GM12878 (cell line): ENCODE measurements at regions not wholly inside any gene's neighbourhood (a gene's known extent, or its start where the extent isn't known, plus 50 kb on each side); places are given as distances from the start of the nearest gene placed in this dataset.

Source experiments
- ATAC-seq: fragments of 200-7000 bp; cut with Tn5 transposase; 3 replicates; pipeline ENCODE4 v1.9.1; 2020; ENCODE audit warnings: mild to moderate bottlenecking, moderate library complexity
- BruUV-seq: library from RNA; stranded (reverse); fragments of 400-500 nt; replicated peaks from 2 replicates; lab custom pipeline; 2021; lab: Mats Ljungman, UMichigan
- CTCF ChIA-PET: fragments of 300-600 bp; sonication (Branson Sonifier 250); formaldehyde crosslinking; extraction: SDS; loops from one replicate; lab custom pipeline; 2021; ENCODE audit warnings: inconsistent platforms; lab: Yijun Ruan, JAX
- POLR2A ChIA-PET: fragments of 350-600 bp; formaldehyde crosslinking; extraction: SDS; loops from one replicate; lab custom pipeline; 2021; ENCODE audit warnings: inconsistent platforms; lab: Charles Lee
- RAD21 ChIA-PET: fragments of 300-600 bp; sonication (Branson Sonifier 250); formaldehyde crosslinking; loops from one replicate; lab custom pipeline; 2023; ENCODE audit warnings: antibody characterized with exemption; ENCODE audit not compliant: unreplicated experiment; lab: Charles Lee
- SMC1A ChIA-PET: fragments of 300-600 bp; sonication (Branson Sonifier 250); formaldehyde crosslinking; loops from one replicate; lab custom pipeline; 2023; ENCODE audit not compliant: unreplicated experiment, uncharacterized antibody; lab: Charles Lee
- DNase-seq: peaks from one replicate; pipeline ENCODE4 v3.0.0-alpha.2; 2011; ENCODE audit warnings: low read depth, low spot score
- FAIRE-seq: peaks from 3 replicates; lab custom pipeline; 2011; peaks lifted over from hg19 to GRCh38; lab: Jason Lieb, UNC
- H2AFZ ChIP-seq: 2 replicates; pipeline ENCODE4 v1.6.0; 2011; ENCODE audit warnings: low read depth, low read length, control low read depth; ENCODE audit not compliant: control insufficient read depth
- H3K27ac ChIP-seq: 2 replicates; pipeline ENCODE4 v1.5.1; 2011; ENCODE audit warnings: control low read depth; ENCODE audit not compliant: control insufficient read depth, insufficient read depth
- H3K27me3 ChIP-seq, 2 experiments: replicated peaks in 1 of 2; 2 replicates each; pipeline versions ENCODE4 v1.6.0 to v1.6.1; 2011; ENCODE audit warnings: low read length in 1 of 2; ENCODE audit not compliant: control insufficient read depth in 2 of 2, insufficient read depth in 2 of 2
- H3K36me3 ChIP-seq, 2 experiments: 2 replicates each; pipeline ENCODE4 v1.5.1; 2011; ENCODE audit warnings: low read length in 1 of 2; ENCODE audit not compliant: control insufficient read depth in 2 of 2, insufficient read depth in 2 of 2
- H3K4me1 ChIP-seq: 2 replicates; pipeline ENCODE4 v1.6.1; 2011; ENCODE audit warnings: mild to moderate bottlenecking, low read length, moderate library complexity, mixed read lengths; ENCODE audit not compliant: control insufficient read depth, insufficient read depth
- H3K4me2 ChIP-seq: 2 replicates; pipeline ENCODE4 v1.6.0; 2011; ENCODE audit warnings: control low read depth; ENCODE audit not compliant: control insufficient read depth, insufficient read depth
- H3K4me3 ChIP-seq: fragments of 200-600 bp; sonication (generic); 2 replicates; pipeline ENCODE4 v1.5.1; 2016
- H3K79me2 ChIP-seq: 2 replicates; pipeline ENCODE4 v1.6.0; 2011; ENCODE audit warnings: low read length; ENCODE audit not compliant: control insufficient read depth, insufficient read depth
- H3K9ac ChIP-seq: 2 replicates; pipeline ENCODE4 v1.8.0; 2011; ENCODE audit warnings: low read length, control low read depth, mixed read lengths; ENCODE audit not compliant: control insufficient read depth, insufficient read depth
- H3K9me3 ChIP-seq: replicated peaks from 3 replicates; pipeline ENCODE4 v1.5.1; 2011; ENCODE audit warnings: mild to moderate bottlenecking, low read length; ENCODE audit not compliant: control insufficient read depth, insufficient read depth
- H4K20me1 ChIP-seq: 2 replicates; pipeline ENCODE4 v1.6.0; 2011; ENCODE audit not compliant: control insufficient read depth, insufficient read depth
- CTCF ChIP-seq, 3 experiments: IDR thresholded peaks in 2 of 3; conservative IDR thresholded peaks in 1 of 3; 2 replicates each; pipeline ENCODE4 v1.5.1; 2011; ENCODE audit warnings: low read depth in 3 of 3, low read length in 3 of 3, mild to moderate bottlenecking in 3 of 3, control low read depth in 2 of 3, moderate library complexity in 2 of 3, inconsistent platforms in 1 of 3, mixed read lengths in 1 of 3; ENCODE audit not compliant: control insufficient read depth in 2 of 3, insufficient read depth in 1 of 3; ENCODE audit errors: extremely low read depth in 1 of 3
- EED ChIP-seq: sonication (generic); IDR thresholded peaks from 2 replicates; pipeline ENCODE4 v1.6.1; 2016; ENCODE audit warnings: antibody characterized with exemption, low read depth
- NR2F1 ChIP-seq: fragments of 450-650 bp; conservative IDR thresholded peaks from 2 replicates; pipeline ENCODE4 v1.6.1; 2017; ENCODE audit warnings: mild to moderate bottlenecking
- PAX5 ChIP-seq: IDR thresholded peaks from 2 replicates; pipeline ENCODE4 v1.6.1; 2011; ENCODE audit warnings: low read depth, low read length, borderline replicate concordance
- RAD21 ChIP-seq: IDR thresholded peaks from 2 replicates; pipeline ENCODE4 v1.6.1; 2011; ENCODE audit warnings: mild to moderate bottlenecking, low read depth, low read length, moderate library complexity; ENCODE audit not compliant: insufficient read depth
- SMC3 ChIP-seq: IDR thresholded peaks from 2 replicates; pipeline ENCODE4 v1.6.1; 2011; ENCODE audit warnings: low read length, improper control_type of control experiment, borderline replicate concordance
- WGBS: methylation state at CpG from one replicate; pipeline ENCODE4 v1.1.6; 2016; ENCODE audit warnings: low lambda C conversion rate; ENCODE audit not compliant: insufficient replicate concordance, insufficient coverage; ENCODE audit errors: missing lambda C conversion rate; 5-methylcytosine and 5-hydroxymethylcytosine counted together
- in situ Hi-C: fragments of 300-500 bp; cut with MboI; formaldehyde crosslinking; loops from 9 replicates; pipeline ENCODE4 v1.14.3; 2018; ENCODE audit warnings: mixed read lengths
- intact Hi-C: fragments of 100-400 bp; cut with micrococcal nuclease; formaldehyde crosslinking; loops from one replicate; pipeline ENCODE4 v1.14.2; 2022; ENCODE audit not compliant: unreplicated experiment

DNA sequence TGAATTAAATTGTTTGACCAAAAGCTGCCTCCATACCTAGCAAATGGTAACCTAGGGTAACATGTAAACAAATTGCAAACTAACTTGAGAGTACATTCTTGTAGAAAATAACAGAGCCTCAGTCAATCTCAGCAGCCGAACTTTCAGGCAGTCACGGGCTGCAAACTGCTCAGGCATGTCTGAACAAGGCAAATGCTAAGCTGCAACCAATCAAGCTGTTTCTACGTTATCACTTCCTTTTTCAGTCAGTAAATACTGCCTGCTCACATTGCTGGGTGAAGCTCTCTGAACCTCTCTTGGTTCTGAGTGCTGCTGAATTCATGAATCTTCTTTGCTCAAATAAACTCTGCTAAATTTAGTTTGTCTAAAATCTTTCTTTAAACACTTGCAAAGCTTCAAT lies 1212.4 kb downstream of the SORCS1 start (continued):
- TF ChIP-seq PAX5 (peak; percentile 68; the same call in 1 of the 2 replicates), NR2F1 (no peak)

- RAD21 ChIA-PET: interaction anchor here (0.6 to 2.2 kb wide), 5 partner anchors 13 to 1030 kb away, joined by 3 to 18 read pairs (median 4); no protein-coding TSS in a partner anchor
These were observed 1214.1 kb downstream of the SORCS1 start for GRCh38 chr10:105950410-105950809.

More at GRCh38 chr10:105950410-105950809, 1214.1 kb downstream of the SORCS1 start:
- H3K79me2 ChIP-seq: no peaks in the 10 kb centered on the region
- TF ChIP-seq SMC3 (peak; percentile 75), CTCF (IDR thresholded peaks at IDR 0.05 in 2 of 3, conservative IDR thresholded peaks at IDR 0.05 in 1 of 3; ENCODE audit: control insufficient read depth in 2 of 3, extremely low read depth in 1 of 3, insufficient read depth in 1 of 3, low read depth in 3 of 3, low read length in 3 of 3) (peak; percentile 57 to 81 (median 72)), RAD21 (peak; percentile 77), EED (no peak)
- TF ChIP-seq, all 136 proteins: peak for 3
- ChIA-PET POLR2A (no interaction called here), CTCF (interaction anchor here (0.7 to 9.8 kb wide), 25 partner anchors 9 to 405 kb away, joined by 3 to 111 read pairs (median 5); no protein-coding TSS in a partner anchor), SMC1A (interaction anchor here (0.6 to 3.4 kb wide), 11 partner anchors 9 to 405 kb away, joined by 3 to 36 read pairs (median 5); no protein-coding TSS in a partner anchor)
- no peak overlapping the region for H2AFZ ChIP-seq
- intact Hi-C loops: loop anchor here (2.0 to 5.0 kb wide), 3 partner anchors 22 to 224 kb away; no protein-coding TSS in a partner anchor
- H3K9me3 ChIP-seq: no peaks in the 10 kb centered on the region; the same call in 2 of the 3 replicates
- H3K4me2 ChIP-seq: no peak overlapping the region
- no peak overlapping the region for H3K27ac ChIP-seq
- H3K27me3 ChIP-seq: no peaks in the 10 kb centered on the region
- FAIRE-seq: peak; percentile 31
- DNase-seq: peak; percentile 5
- no peaks in the 10 kb centered on the region for H3K36me3 ChIP-seq
- H4K20me1 ChIP-seq: no peaks in the 10 kb centered on the region
- H3K4me1 ChIP-seq: no peaks in the 10 kb centered on the region
- in situ Hi-C loops: loop anchor here (10.0 kb wide), 1 partner anchor 234 kb away; no protein-coding TSS in a partner anchor
- peak; percentile 76 for ATAC-seq
- no TSS peak for BruUV-seq
- no peak overlapping the region for H3K9ac ChIP-seq
- no peak overlapping the region for H3K4me3 ChIP-seq
- 63% methylated on average over 2 of the region's 2 CpGs for WGBS
